Epithelial cell of proximal tubule (primary cell): ENCODE measurements at regions not wholly inside any gene's neighbourhood (a gene's known extent, or its start where the extent isn't known, plus 50 kb on each side); places are given as distances from the start of the nearest gene placed in this dataset.

ENCODE experiments used
- DNase-seq: peaks from one replicate; pipeline ENCODE4 v3.0.0-alpha.2; 2011; ENCODE audit warnings: low read depth
- H3K4me3 ChIP-seq: 2 replicates; pipeline ENCODE4 v1.5.1; 2011; ENCODE audit warnings: low read depth, mild to moderate bottlenecking, low read length
- TF ChIP-seq, protein P1 (sequence below): conservative IDR thresholded peaks from 2 replicates; pipeline ENCODE4 v1.5.1; 2012; ENCODE audit warnings: low read depth, mild to moderate bottlenecking, low read length

- TF ChIP-seq, protein P1, sequence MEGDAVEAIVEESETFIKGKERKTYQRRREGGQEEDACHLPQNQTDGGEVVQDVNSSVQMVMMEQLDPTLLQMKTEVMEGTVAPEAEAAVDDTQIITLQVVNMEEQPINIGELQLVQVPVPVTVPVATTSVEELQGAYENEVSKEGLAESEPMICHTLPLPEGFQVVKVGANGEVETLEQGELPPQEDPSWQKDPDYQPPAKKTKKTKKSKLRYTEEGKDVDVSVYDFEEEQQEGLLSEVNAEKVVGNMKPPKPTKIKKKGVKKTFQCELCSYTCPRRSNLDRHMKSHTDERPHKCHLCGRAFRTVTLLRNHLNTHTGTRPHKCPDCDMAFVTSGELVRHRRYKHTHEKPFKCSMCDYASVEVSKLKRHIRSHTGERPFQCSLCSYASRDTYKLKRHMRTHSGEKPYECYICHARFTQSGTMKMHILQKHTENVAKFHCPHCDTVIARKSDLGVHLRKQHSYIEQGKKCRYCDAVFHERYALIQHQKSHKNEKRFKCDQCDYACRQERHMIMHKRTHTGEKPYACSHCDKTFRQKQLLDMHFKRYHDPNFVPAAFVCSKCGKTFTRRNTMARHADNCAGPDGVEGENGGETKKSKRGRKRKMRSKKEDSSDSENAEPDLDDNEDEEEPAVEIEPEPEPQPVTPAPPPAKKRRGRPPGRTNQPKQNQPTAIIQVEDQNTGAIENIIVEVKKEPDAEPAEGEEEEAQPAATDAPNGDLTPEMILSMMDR: no peak
- H3K4me3 ChIP-seq: no peak overlapping the region
- no peak for DNase-seq
These were observed 85.0 kb downstream of the MARCHF4 start for GRCh38 chr2:216287251-216287650.

- H3K4me3 ChIP-seq: no peak overlapping the region
- TF ChIP-seq, protein P1: no peak
- DNase-seq: no peak
These were observed 85.6 kb downstream of the MARCHF4 start for GRCh38 chr2:216286616-216287231.

GRCh38 chr2:216285701-216286100 is 86.6 kb downstream of the MARCHF4 start:
- no peak overlapping the region for H3K4me3 ChIP-seq
- TF ChIP-seq, protein P1: no peak
- DNase-seq: no peak

DNA sequence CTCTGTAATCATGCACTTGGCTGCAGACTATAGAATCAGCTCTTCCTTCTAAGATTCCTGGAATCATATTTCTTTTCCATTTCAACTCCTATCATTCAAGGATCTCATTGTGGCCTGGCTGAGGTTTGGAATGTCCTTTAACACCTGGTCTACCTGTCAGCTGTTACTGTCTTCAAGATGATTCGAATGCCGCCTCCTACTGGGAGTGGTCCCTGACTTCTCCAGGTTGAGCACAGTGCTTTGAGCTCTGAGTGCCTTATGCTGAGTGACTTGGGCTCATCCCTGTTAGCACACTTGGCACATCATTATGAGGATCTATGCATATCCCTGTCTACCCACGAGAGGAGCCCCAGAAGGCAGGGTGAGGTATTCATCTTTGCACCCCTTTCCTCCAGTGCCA is 87.6 kb downstream of the MARCHF4 start:
- DNase-seq: no peak
- H3K4me3 ChIP-seq: no peak overlapping the region
- TF ChIP-seq, protein P1: no peak

DNA sequence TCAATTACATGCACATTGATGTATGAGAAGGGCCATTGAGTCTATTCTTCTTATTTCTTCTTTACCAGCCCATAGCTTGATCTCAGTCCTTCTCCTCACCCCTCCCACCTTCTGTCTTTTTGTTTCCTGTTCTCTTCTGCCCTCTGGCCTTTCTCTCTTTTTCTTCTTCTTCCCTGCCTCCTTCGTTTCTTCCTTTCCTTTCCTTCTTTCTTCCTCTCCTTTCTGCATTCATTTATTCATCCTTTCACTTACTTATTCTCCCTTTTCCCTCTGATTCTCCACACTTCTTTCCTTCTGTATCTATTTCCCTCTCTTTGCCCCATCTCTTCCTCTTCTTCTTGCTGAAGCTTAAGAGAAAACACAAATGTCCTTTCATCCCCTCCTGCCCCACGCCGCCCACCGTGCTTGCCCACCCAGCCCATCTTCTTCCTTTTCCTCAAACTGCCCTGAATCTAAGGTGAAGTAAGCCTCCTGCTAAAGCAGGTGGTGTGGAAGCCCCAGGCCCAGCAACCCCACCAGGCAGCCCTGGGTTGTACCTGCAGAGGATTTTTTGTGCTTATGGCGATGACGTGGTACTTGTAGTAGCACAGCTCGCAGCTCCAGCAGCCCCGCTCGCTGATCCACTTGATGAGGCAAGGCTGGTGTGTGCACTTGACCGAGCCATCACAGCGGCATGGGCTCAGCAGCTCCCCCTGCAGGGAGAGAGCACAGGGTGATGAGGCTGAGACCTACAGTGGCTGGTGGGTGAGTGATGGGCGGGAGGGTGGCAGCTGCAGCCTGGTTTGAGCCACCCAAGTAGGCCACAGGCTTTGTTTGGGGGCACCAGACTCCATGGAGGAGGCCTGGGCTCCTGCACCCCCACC is 89.0 kb downstream of the MARCHF4 start:
- no peak for DNase-seq
- TF ChIP-seq, protein P1: peak; percentile 51
- no peak overlapping the region for H3K4me3 ChIP-seq

- no peak overlapping the region for H3K4me3 ChIP-seq
- TF ChIP-seq, protein P1: no peak
- no peak for DNase-seq
These were observed 90.4 kb downstream of the MARCHF4 start for GRCh38 chr2:216281876-216282275.
